Neural cell (in vitro differentiated cells): ENCODE measurements at regions not wholly inside any gene's neighbourhood (a gene's known extent, or its start where the extent isn't known, plus 50 kb on each side); places are given as distances from the start of the nearest gene placed in this dataset.

Experiments
- H2AFZ ChIP-seq: fragments of 200-600, 300-800 bp; sonication (generic), shearing (Covaris generic); 2 replicates; pipeline ENCODE4 v1.6.0; 2014; ENCODE audit warnings: low read depth, mild to moderate bottlenecking, antibody characterized with exemption, low read length, moderate library complexity
- H3F3A ChIP-seq: fragments of 200-600 bp; shearing (Covaris generic); 2 replicates; pipeline ENCODE4 v1.6.1; 2016; ENCODE audit warnings: mild to moderate bottlenecking, moderate library complexity, mixed read lengths, antibody characterized with exemption, low read length; ENCODE audit not compliant: insufficient read depth, poor library complexity, severe bottlenecking
- H3K27ac ChIP-seq: fragments of 200-600, 300-800 bp; sonication (generic), shearing (Covaris generic); 2 replicates; pipeline ENCODE4 v1.5.1; 2014; ENCODE audit warnings: mild to moderate bottlenecking, low read length, moderate library complexity
- H3K27me3 ChIP-seq: fragments of 300-800, 200-600 bp; sonication (generic), shearing (Covaris generic); 2 replicates; pipeline ENCODE4 v1.6.0; 2014; ENCODE audit warnings: mild to moderate bottlenecking, low read depth, low read length, moderate library complexity; ENCODE audit not compliant: insufficient read depth
- H3K36me3 ChIP-seq: fragments of 300-800, 200-600 bp; sonication (generic), shearing (Covaris generic); 2 replicates; pipeline ENCODE4 v1.5.1; 2014; ENCODE audit warnings: mild to moderate bottlenecking, antibody characterized with exemption, low read length, moderate library complexity; ENCODE audit not compliant: insufficient read depth
- H3K4me2 ChIP-seq: fragments of 300-800, 200-600 bp; sonication (generic), shearing (Covaris generic); 2 replicates; pipeline ENCODE4 v1.6.0; 2014; ENCODE audit warnings: mild to moderate bottlenecking, low read length
- H3K4me3 ChIP-seq: fragments of 300-800, 200-600 bp; sonication (generic), shearing (Covaris generic); 2 replicates; pipeline ENCODE4 v1.5.1; 2014; ENCODE audit warnings: mild to moderate bottlenecking, low read length, moderate library complexity
- H3K79me2 ChIP-seq: fragments of 200-600 bp; shearing (Covaris generic); replicated peaks from 2 replicates; pipeline ENCODE4 v1.6.0; 2014; ENCODE audit warnings: mild to moderate bottlenecking, low read length, moderate library complexity; ENCODE audit not compliant: insufficient read depth
- H3K9ac ChIP-seq: fragments of 300-800, 200-600 bp; sonication (generic), shearing (Covaris generic); 2 replicates; pipeline ENCODE4 v1.6.1; 2016; ENCODE audit warnings: mild to moderate bottlenecking, low read length, mixed read lengths
- H3K9me2 ChIP-seq: fragments of 200-600 bp; shearing (Covaris generic); 2 replicates; pipeline ENCODE4 v1.6.1; 2016; ENCODE audit warnings: mild to moderate bottlenecking, low read length, mixed read lengths; ENCODE audit not compliant: insufficient read depth
- H3K9me3 ChIP-seq: fragments of 200-600, 300-800 bp; sonication (generic), shearing (Covaris generic); 2 replicates; pipeline ENCODE4 v1.6.1; 2016; ENCODE audit warnings: mild to moderate bottlenecking, mixed run types, low read length, moderate library complexity, mixed read lengths
- H4K20me1 ChIP-seq: fragments of 200-600 bp; shearing (Covaris generic); 2 replicates; pipeline ENCODE4 v1.6.1; 2016; ENCODE audit warnings: mild to moderate bottlenecking, mixed run types; ENCODE audit not compliant: insufficient read depth
- EP300 ChIP-seq: fragments of 450-650 bp; conservative IDR thresholded peaks from 2 replicates; pipeline ENCODE4 v1.6.1; 2014; ENCODE audit warnings: antibody characterized with exemption, mild to moderate bottlenecking, moderate library complexity; ENCODE audit not compliant: poor library complexity, severe bottlenecking
- EZH2 ChIP-seq: fragments of 200-600, 300-800 bp; shearing (Covaris generic), sonication (generic); IDR thresholded peaks from 2 replicates; pipeline ENCODE4 v1.6.1; 2014; ENCODE audit warnings: antibody characterized with exemption, low read length, borderline replicate concordance, mild to moderate bottlenecking; ENCODE audit not compliant: insufficient read depth, poor library complexity, severe bottlenecking
- MXI1 ChIP-seq: fragments of 450-650 bp; conservative IDR thresholded peaks from 2 replicates; pipeline ENCODE4 v1.6.1; 2014; ENCODE audit warnings: antibody characterized with exemption, mild to moderate bottlenecking; ENCODE audit not compliant: poor library complexity, severe bottlenecking
- POLR2AphosphoS5 ChIP-seq: IDR thresholded peaks from 2 replicates; pipeline ENCODE4 v1.6.1; 2012
- RAD21 ChIP-seq: fragments of 450-650 bp; conservative IDR thresholded peaks from 2 replicates; pipeline ENCODE4 v1.6.1; 2014; ENCODE audit warnings: antibody characterized with exemption, mild to moderate bottlenecking, moderate library complexity
- SMC3 ChIP-seq: fragments of 450-650 bp; conservative IDR thresholded peaks from 2 replicates; pipeline ENCODE4 v1.6.1; 2014; ENCODE audit warnings: antibody characterized with exemption, mild to moderate bottlenecking, moderate library complexity; ENCODE audit not compliant: poor library complexity
- TAF1 ChIP-seq: IDR thresholded peaks from 2 replicates; pipeline ENCODE4 v1.6.1; 2012; ENCODE audit warnings: low read depth
- TF ChIP-seq, protein P1 (sequence below): fragments of 450-650 bp; IDR thresholded peaks from 2 replicates; pipeline ENCODE4 v1.5.1; 2014; ENCODE audit warnings: antibody characterized with exemption, mild to moderate bottlenecking, moderate library complexity; ENCODE audit not compliant: poor library complexity, severe bottlenecking
- TF ChIP-seq, protein P2 (sequence below): IDR thresholded peaks from 2 replicates; pipeline ENCODE4 v1.6.1; 2012; ENCODE audit warnings: borderline replicate concordance

DNA sequence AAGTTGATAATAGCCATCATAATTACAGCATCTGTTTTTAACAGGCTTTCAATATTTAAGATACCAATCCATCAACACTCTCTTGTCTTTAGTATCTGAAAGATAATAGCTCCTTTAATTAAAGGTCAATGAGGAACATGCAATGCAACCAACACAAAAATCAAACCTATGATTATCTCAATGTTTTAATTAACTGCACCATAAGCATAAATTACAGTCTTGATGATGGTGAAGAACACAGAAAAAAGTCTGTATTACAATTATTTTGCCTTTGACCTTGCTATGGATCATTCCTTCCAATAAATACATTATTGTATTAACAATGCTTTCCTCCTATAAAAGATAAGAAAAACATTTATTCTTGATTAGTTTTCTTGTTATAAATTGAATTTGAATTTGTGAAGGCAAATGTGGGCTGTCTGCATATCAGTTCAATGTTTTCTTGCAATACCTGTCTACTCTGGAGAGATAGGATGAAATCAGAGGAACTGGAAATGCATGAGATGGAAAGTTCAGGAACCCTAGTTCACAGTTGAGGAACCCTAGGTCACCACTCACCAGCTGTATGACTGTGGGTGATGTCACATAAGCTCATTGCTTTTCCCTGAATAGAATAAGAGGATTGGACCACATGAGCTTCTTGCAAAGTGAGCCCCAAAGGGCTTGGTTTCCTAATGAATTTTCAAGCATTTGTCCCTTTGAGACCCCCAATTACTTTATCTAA, 58.5 kb upstream of the ANXA1 start:
- no peaks in the 10 kb centered on the region for H3K36me3 ChIP-seq
- no peaks in the 10 kb centered on the region for H3K79me2 ChIP-seq
- H3K27ac ChIP-seq = no peak overlapping the region
- no peak overlapping the region for H3K9ac ChIP-seq
- no peaks in the 10 kb centered on the region for H3K27me3 ChIP-seq
- no peak overlapping the region for H3K4me2 ChIP-seq
- no peak for TF ChIP-seq EP300
- no peaks in the 10 kb centered on the region for H3F3A ChIP-seq
- no peaks in the 10 kb centered on the region for H4K20me1 ChIP-seq
- H3K9me2 ChIP-seq = no peaks in the 10 kb centered on the region
- H3K4me3 ChIP-seq = no peak overlapping the region
- H3K9me3 ChIP-seq = no peaks in the 10 kb centered on the region
- H2AFZ ChIP-seq = no peak overlapping the region

DNA sequence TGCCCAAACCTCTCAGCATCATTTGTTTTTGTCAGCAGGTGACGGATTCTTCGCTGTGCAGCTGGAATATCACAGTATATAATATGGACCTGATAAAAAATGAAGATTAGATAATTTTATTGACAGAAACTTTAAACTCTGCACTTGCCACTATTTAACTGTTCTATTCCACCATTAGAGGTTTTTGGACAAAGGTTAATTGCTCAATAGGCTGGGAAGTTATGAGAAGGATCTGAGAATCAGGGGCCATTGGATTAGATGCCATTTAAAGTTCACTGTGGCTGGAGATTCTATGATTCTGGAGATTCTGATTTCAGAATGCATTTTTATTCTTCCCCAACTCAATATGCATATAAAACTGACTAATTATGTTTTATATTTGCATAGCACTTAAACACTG, 59.8 kb upstream of the ANXA1 start:
- H3K79me2 ChIP-seq = no peaks in the 10 kb centered on the region
- no peaks in the 10 kb centered on the region for H3K9me2 ChIP-seq
- no peaks in the 10 kb centered on the region for H3K27me3 ChIP-seq
- no peaks in the 10 kb centered on the region for H3F3A ChIP-seq
- H3K4me2 ChIP-seq = no peak overlapping the region
- H3K9me3 ChIP-seq = no peaks in the 10 kb centered on the region
- no peaks in the 10 kb centered on the region for H3K36me3 ChIP-seq
- TF ChIP-seq, protein P1, sequence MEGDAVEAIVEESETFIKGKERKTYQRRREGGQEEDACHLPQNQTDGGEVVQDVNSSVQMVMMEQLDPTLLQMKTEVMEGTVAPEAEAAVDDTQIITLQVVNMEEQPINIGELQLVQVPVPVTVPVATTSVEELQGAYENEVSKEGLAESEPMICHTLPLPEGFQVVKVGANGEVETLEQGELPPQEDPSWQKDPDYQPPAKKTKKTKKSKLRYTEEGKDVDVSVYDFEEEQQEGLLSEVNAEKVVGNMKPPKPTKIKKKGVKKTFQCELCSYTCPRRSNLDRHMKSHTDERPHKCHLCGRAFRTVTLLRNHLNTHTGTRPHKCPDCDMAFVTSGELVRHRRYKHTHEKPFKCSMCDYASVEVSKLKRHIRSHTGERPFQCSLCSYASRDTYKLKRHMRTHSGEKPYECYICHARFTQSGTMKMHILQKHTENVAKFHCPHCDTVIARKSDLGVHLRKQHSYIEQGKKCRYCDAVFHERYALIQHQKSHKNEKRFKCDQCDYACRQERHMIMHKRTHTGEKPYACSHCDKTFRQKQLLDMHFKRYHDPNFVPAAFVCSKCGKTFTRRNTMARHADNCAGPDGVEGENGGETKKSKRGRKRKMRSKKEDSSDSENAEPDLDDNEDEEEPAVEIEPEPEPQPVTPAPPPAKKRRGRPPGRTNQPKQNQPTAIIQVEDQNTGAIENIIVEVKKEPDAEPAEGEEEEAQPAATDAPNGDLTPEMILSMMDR = no peak
- TF ChIP-seq SMC3 (no peak), MXI1 (no peak), TAF1 (no peak), RAD21 (no peak), EP300 (no peak), POLR2AphosphoS5 (no peak), EZH2 (no peak)
- TF ChIP-seq, protein P2, sequence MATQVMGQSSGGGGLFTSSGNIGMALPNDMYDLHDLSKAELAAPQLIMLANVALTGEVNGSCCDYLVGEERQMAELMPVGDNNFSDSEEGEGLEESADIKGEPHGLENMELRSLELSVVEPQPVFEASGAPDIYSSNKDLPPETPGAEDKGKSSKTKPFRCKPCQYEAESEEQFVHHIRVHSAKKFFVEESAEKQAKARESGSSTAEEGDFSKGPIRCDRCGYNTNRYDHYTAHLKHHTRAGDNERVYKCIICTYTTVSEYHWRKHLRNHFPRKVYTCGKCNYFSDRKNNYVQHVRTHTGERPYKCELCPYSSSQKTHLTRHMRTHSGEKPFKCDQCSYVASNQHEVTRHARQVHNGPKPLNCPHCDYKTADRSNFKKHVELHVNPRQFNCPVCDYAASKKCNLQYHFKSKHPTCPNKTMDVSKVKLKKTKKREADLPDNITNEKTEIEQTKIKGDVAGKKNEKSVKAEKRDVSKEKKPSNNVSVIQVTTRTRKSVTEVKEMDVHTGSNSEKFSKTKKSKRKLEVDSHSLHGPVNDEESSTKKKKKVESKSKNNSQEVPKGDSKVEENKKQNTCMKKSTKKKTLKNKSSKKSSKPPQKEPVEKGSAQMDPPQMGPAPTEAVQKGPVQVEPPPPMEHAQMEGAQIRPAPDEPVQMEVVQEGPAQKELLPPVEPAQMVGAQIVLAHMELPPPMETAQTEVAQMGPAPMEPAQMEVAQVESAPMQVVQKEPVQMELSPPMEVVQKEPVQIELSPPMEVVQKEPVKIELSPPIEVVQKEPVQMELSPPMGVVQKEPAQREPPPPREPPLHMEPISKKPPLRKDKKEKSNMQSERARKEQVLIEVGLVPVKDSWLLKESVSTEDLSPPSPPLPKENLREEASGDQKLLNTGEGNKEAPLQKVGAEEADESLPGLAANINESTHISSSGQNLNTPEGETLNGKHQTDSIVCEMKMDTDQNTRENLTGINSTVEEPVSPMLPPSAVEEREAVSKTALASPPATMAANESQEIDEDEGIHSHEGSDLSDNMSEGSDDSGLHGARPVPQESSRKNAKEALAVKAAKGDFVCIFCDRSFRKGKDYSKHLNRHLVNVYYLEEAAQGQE = no peak
- H2AFZ ChIP-seq = no peak overlapping the region
- no peak overlapping the region for H3K9ac ChIP-seq
- no peaks in the 10 kb centered on the region for H4K20me1 ChIP-seq
- no peak overlapping the region for H3K4me3 ChIP-seq
- no peak overlapping the region for H3K27ac ChIP-seq

DNA sequence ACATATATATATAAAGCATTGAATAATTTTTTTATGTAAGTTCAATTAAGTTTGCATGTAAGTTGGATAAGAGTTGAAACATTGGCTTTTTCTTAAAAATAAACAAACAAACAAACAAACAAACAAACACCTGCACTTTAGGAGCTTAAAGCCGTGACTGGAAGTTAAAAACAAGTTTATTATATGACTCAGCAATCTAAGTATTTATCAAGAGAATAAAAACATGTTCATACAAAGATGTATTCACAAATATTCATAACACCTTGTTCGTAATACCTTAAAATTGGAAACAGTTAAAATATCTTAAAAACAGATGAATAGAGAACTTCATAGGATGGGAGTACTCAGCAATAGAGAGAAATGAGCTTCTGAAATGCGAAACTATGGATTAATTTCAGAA, 61.5 kb upstream of the ANXA1 start:
- Histone ChIP-seq H2AFZ (no peak overlapping the region), H4K20me1 (no peaks in the 10 kb centered on the region), H3K79me2 (no peaks in the 10 kb centered on the region), H3K4me2 (no peak overlapping the region), H3K36me3 (no peaks in the 10 kb centered on the region), H3K9me2 (no peaks in the 10 kb centered on the region), H3K27me3 (no peaks in the 10 kb centered on the region), H3F3A (no peaks in the 10 kb centered on the region), H3K9ac (no peak overlapping the region), H3K27ac (no peak overlapping the region), H3K9me3 (no peaks in the 10 kb centered on the region), H3K4me3 (no peak overlapping the region)
- TF ChIP-seq EP300 (no peak), TAF1 (no peak), RAD21 (no peak), MXI1 (no peak), POLR2AphosphoS5 (no peak), SMC3 (no peak), EZH2 (no peak)
- TF ChIP-seq, protein P2 = no peak
- TF ChIP-seq, protein P1 = no peak
